Amygdala (tissue), 56 donors: ENCODE measurements at regions not wholly inside any gene's neighbourhood (a gene's known extent, or its start where the extent isn't known, plus 50 kb on each side); places are given as distances from the start of the nearest gene placed in this dataset.
"Not testable (repeated sequence)": the region's sequence is repeated elsewhere in the genome, so short reads cannot be mapped to it uniquely, and the experiment has no call there.

Source experiments
- DNase-seq, 56 donors: peaks; one replicate each; lab custom pipeline; 2025; lab: John Stamatoyannopoulos, UW

- DNase-seq = no peak
These were observed 278.1 kb downstream of the TCERG1L start for GRCh38 chr10:131033166-131034085.

GRCh38 chr10:131034451-131034850 lies 277.1 kb downstream of the TCERG1L start:
- no peak for DNase-seq

- DNase-seq = no peak
These were observed 275.7 kb downstream of the TCERG1L start for GRCh38 chr10:131035779-131036178.

- DNase-seq = no peak
These were observed 273.5 kb downstream of the TCERG1L start for GRCh38 chr10:131038056-131038455.

- DNase-seq = no peak
These were observed 270.5 kb downstream of the TCERG1L start for GRCh38 chr10:131041031-131041430.

GRCh38 chr10:131041441-131041840 lies 270.1 kb downstream of the TCERG1L start:
- peak in 3 of 56 donors; percentile 14 to 33 (median 14) for DNase-seq

GRCh38 chr10:131042015-131042414 lies 269.5 kb downstream of the TCERG1L start:
- DNase-seq = not testable (repeated sequence)
